RWPE2 (cell line): ENCODE measurements at regions not wholly inside any gene's neighbourhood (a gene's known extent, or its start where the extent isn't known, plus 50 kb on each side); places are given as distances from the start of the nearest gene placed in this dataset.

Experiments
- ATAC-seq: fragments of 200-7000 bp; cut with Tn5 transposase; 3 replicates; pipeline ENCODE4 v1.9.1; 2021; ENCODE audit warnings: low read depth
- DNase-seq: peaks from one replicate; pipeline ENCODE4 v3.0.0-alpha.2; 2020; ENCODE audit warnings: low spot score
- H3K27ac ChIP-seq: fragments of 450-650 bp; 2 replicates; pipeline ENCODE4 v1.5.1; 2017; ENCODE audit warnings: mild to moderate bottlenecking; ENCODE audit not compliant: poor library complexity, severe bottlenecking
- H3K27me3 ChIP-seq: fragments of 250-450 bp; sonication (Bioruptor Pico); 2 replicates; pipeline ENCODE4 v1.5.1; 2021; ENCODE audit warnings: mild to moderate bottlenecking, moderate library complexity; ENCODE audit not compliant: insufficient read depth, poor library complexity, severe bottlenecking
- H3K36me3 ChIP-seq: fragments of 250-450 bp; sonication (Bioruptor Pico); 2 replicates; pipeline ENCODE4 v1.5.1; 2020; ENCODE audit warnings: low read depth, mild to moderate bottlenecking, moderate library complexity
- H3K4me1 ChIP-seq: fragments of 250-450 bp; sonication (Bioruptor Pico); 2 replicates; pipeline ENCODE4 v1.5.1; 2021; ENCODE audit warnings: mild to moderate bottlenecking, moderate library complexity; ENCODE audit not compliant: insufficient read depth, poor library complexity, severe bottlenecking
- H3K4me3 ChIP-seq: fragments of 250-450 bp; sonication (Bioruptor Pico); 2 replicates; pipeline ENCODE4 v1.5.1; 2021; ENCODE audit warnings: mild to moderate bottlenecking, moderate library complexity; ENCODE audit not compliant: severe bottlenecking
- H3K9me3 ChIP-seq: fragments of 250-450 bp; sonication (Bioruptor Pico); 2 replicates; pipeline ENCODE4 v1.5.1; 2021; ENCODE audit warnings: mild to moderate bottlenecking, moderate library complexity; ENCODE audit not compliant: severe bottlenecking
- TF ChIP-seq, protein P1 (sequence below): fragments of 450-650 bp; IDR thresholded peaks from one replicate; pipeline ENCODE4 v1.5.1; 2017; ENCODE audit warnings: mild to moderate bottlenecking, moderate library complexity; ENCODE audit not compliant: poor library complexity, severe bottlenecking

- no peaks in the 10 kb centered on the region for H3K9me3 ChIP-seq
- TF ChIP-seq, protein P1, sequence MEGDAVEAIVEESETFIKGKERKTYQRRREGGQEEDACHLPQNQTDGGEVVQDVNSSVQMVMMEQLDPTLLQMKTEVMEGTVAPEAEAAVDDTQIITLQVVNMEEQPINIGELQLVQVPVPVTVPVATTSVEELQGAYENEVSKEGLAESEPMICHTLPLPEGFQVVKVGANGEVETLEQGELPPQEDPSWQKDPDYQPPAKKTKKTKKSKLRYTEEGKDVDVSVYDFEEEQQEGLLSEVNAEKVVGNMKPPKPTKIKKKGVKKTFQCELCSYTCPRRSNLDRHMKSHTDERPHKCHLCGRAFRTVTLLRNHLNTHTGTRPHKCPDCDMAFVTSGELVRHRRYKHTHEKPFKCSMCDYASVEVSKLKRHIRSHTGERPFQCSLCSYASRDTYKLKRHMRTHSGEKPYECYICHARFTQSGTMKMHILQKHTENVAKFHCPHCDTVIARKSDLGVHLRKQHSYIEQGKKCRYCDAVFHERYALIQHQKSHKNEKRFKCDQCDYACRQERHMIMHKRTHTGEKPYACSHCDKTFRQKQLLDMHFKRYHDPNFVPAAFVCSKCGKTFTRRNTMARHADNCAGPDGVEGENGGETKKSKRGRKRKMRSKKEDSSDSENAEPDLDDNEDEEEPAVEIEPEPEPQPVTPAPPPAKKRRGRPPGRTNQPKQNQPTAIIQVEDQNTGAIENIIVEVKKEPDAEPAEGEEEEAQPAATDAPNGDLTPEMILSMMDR = no peak
- peaks cover 3% of the 10 kb centered on the region for H3K27me3 ChIP-seq
- H3K27ac ChIP-seq = no peak overlapping the region
- no peak for DNase-seq
- ATAC-seq = no peak
- no peaks in the 10 kb centered on the region for H3K36me3 ChIP-seq
- H3K4me3 ChIP-seq = no peak overlapping the region
- no peaks in the 10 kb centered on the region for H3K4me1 ChIP-seq
Observed at GRCh38 chr5:113673041-113673440, 159.5 kb downstream of the YTHDC2 start.

DNA sequence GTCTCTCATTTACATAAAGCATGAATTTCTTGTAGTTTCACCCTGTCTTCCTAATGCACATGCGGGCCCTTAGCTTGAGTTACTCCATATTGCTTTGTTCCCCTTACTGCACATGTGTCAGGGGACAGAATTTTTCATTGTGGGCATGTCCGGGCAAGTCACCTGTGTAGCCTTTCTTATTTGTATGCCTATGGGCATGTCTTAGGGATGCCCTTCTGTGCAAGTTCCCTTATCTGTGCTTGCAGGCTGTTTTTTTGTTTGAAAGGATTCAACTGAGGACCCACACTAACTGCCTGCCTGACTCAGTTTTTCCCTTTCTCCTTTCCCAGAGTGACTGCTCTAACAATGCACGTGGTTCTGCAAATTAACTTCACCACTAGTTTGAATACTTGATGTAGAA is 161.7 kb downstream of the YTHDC2 start:
- H3K4me3 ChIP-seq = no peak overlapping the region
- H3K9me3 ChIP-seq = no peaks in the 10 kb centered on the region
- no peaks in the 10 kb centered on the region for H3K4me1 ChIP-seq
- no peaks in the 10 kb centered on the region for H3K36me3 ChIP-seq
- TF ChIP-seq, protein P1 = no peak
- H3K27me3 ChIP-seq = no peaks in the 10 kb centered on the region
- ATAC-seq (no peak), DNase-seq (no peak)
- no peak overlapping the region for H3K27ac ChIP-seq

GRCh38 chr5:113678202-113678601 is 164.7 kb downstream of the YTHDC2 start:
- H3K36me3 ChIP-seq = no peaks in the 10 kb centered on the region
- no peak for DNase-seq
- no peaks in the 10 kb centered on the region for H3K27me3 ChIP-seq
- H3K4me1 ChIP-seq = no peaks in the 10 kb centered on the region
- H3K9me3 ChIP-seq = no peaks in the 10 kb centered on the region
- no peak overlapping the region for H3K27ac ChIP-seq
- no peak for ATAC-seq
- TF ChIP-seq, protein P1 = no peak
- H3K4me3 ChIP-seq = no peak overlapping the region

DNA sequence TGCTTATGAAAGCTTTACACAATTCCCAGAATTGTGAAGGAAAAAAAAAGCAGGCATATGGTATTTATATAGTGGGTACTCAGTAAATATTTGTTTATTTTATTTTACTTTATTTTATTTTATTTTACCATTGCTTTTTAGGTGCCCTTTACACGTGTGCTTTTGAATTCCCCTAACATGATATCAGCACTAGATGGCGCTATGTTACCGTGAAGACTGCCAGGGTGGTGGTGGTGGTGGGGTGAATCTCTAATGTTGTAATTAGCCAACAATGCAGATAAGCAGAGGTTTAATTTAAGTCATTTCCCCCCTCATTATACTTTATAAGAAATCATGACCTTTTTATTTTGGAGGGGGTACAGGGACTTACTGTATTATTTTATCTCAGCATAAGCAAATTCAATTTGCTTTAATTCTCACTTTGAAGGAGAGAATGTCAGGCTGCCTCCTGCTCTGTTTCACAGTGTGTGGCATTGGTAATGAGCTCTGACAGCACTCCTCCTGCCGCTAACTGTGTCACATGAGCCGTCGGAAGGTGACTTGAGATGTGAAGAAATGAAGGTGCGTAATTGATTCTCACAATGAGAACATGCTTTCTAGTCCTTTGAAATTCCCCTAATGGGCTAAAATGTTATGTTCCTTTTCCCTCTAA is 165.6 kb downstream of the YTHDC2 start:
- H3K27ac ChIP-seq = no peak overlapping the region
- no peaks in the 10 kb centered on the region for H3K27me3 ChIP-seq
- H3K36me3 ChIP-seq = no peaks in the 10 kb centered on the region
- ATAC-seq (peak; percentile 67), DNase-seq (no peak)
- no peak overlapping the region for H3K4me3 ChIP-seq
- H3K4me1 ChIP-seq = no peaks in the 10 kb centered on the region
- TF ChIP-seq, protein P1 = peak; percentile 89
- H3K9me3 ChIP-seq = no peaks in the 10 kb centered on the region

DNA sequence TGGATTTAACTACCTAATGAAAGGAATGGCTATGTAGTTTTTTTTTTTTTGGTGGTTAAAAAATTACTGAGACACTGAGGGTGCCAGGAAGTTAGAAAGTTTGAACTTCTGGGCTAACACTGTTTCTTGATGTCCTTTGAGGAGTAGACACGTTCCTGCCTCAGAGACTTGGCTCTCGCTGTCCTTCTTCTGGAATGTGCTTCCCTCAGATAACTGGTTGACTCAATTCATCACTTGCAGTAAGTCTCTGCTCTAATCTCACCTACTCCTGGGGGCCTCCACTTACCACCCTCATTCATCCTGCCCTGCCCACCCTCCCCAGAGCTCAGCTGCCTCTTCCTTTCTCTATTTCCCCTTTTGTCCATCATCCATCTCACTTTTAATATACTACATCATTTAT is 167.0 kb downstream of the YTHDC2 start:
- DNase-seq (no peak), ATAC-seq (no peak)
- Histone ChIP-seq H3K4me1 (no peaks in the 10 kb centered on the region), H3K9me3 (no peaks in the 10 kb centered on the region), H3K27ac (no peak overlapping the region), H3K36me3 (no peaks in the 10 kb centered on the region), H3K27me3 (no peaks in the 10 kb centered on the region), H3K4me3 (no peak overlapping the region)
- TF ChIP-seq, protein P1 = no peak
